SK-N-SH (cell line): ENCODE measurements at regions not wholly inside any gene's neighbourhood (a gene's known extent, or its start where the extent isn't known, plus 50 kb on each side); places are given as distances from the start of the nearest gene placed in this dataset.

ENCODE experiments used
- CTCF ChIA-PET: fragments of 300-600, 350-600 bp; formaldehyde crosslinking; extraction: SDS; loops from one replicate; lab custom pipeline; 2021; lab: Yijun Ruan, JAX
- POLR2A ChIA-PET: fragments of 350-600 bp; sonication (Branson Sonifier 250); formaldehyde crosslinking; extraction: SDS; loops from one replicate; lab custom pipeline; 2020; ENCODE audit warnings: antibody characterized with exemption, inconsistent platforms; lab: Yijun Ruan, JAX
- DNase-seq: peaks from one replicate; pipeline ENCODE4 v3.0.0; 2012
- H2AFZ ChIP-seq: fragments of 200-600 bp; sonication (generic); 2 replicates; pipeline ENCODE4 v1.8.1; 2016; ENCODE audit warnings: antibody characterized with exemption, mild to moderate bottlenecking, low read depth
- H3F3A ChIP-seq: fragments of 200-600 bp; sonication (generic); replicated peaks from 2 replicates; pipeline ENCODE3; 2016; ENCODE audit warnings: antibody characterized with exemption, mild to moderate bottlenecking; ENCODE audit not compliant: insufficient read depth
- H3K27ac ChIP-seq, 2 experiments: fragments of 200-500 bp in 1 of 2; fragments of 200-600 bp in 1 of 2; sonication (Bioruptor generic) in 1 of 2; sonication (generic), shearing (Covaris generic) in 1 of 2; 2 replicates each; pipeline versions ENCODE4 v1.5.1 to v1.6.1; 2014 to 2016; ENCODE audit warnings: low read depth in 2 of 2, inconsistent platforms in 1 of 2, low read length in 1 of 2, mild to moderate bottlenecking in 1 of 2, mixed read lengths in 1 of 2
- H3K27me3 ChIP-seq: fragments of 200-600 bp; sonication (generic), shearing (Covaris generic); 2 replicates; pipeline ENCODE4 v1.6.1; 2016; ENCODE audit warnings: mixed run types; ENCODE audit not compliant: insufficient read depth
- H3K36me3 ChIP-seq, 2 experiments: fragments of 200-500 bp in 1 of 2; fragments of 200-600 bp in 1 of 2; sonication (Bioruptor generic) in 1 of 2; sonication (generic) in 1 of 2; replicated peaks in 1 of 2; 2 replicates each; pipeline versions ENCODE3 to v1.5.1; 2014 to 2016; ENCODE audit warnings: low read length in 1 of 2, mild to moderate bottlenecking in 1 of 2; ENCODE audit not compliant: insufficient read depth in 2 of 2, control insufficient read depth in 1 of 2
- H3K4me1 ChIP-seq, 2 experiments: fragments of 200-500 bp in 1 of 2; fragments of 200-600 bp in 1 of 2; sonication (Bioruptor generic) in 1 of 2; sonication (generic), shearing (Covaris generic) in 1 of 2; 2 replicates each; pipeline versions ENCODE4 v1.5.1 to v1.6.1; 2014 to 2016; ENCODE audit warnings: low read depth in 1 of 2, low read length in 1 of 2, mixed run types in 1 of 2; ENCODE audit not compliant: insufficient read depth in 2 of 2, control insufficient read depth in 1 of 2
- H3K4me2 ChIP-seq: fragments of 200-600 bp; sonication (generic), shearing (Covaris generic); 2 replicates; pipeline ENCODE4 v1.6.1; 2017; ENCODE audit warnings: mixed run types
- H3K4me3 ChIP-seq, 2 experiments: fragments of 200-500 bp in 1 of 2; fragments of 200-600 bp in 1 of 2; sonication (Bioruptor generic) in 1 of 2; sonication (generic), shearing (Covaris generic) in 1 of 2; 2 replicates each; pipeline versions ENCODE4 v1.5.1 to v1.8.1; 2014 to 2016; ENCODE audit warnings: low read depth in 2 of 2, inconsistent platforms in 1 of 2, low read length in 1 of 2, mild to moderate bottlenecking in 1 of 2, mixed read lengths in 1 of 2, moderate library complexity in 1 of 2
- H3K79me2 ChIP-seq: fragments of 200-600 bp; sonication (generic); 2 replicates; pipeline ENCODE4 v1.8.1; 2017; ENCODE audit warnings: mild to moderate bottlenecking; ENCODE audit not compliant: insufficient read depth
- H3K9ac ChIP-seq: fragments of 200-600 bp; sonication (generic); 2 replicates; pipeline ENCODE4 v1.6.1; 2017; ENCODE audit warnings: mixed run types
- H3K9me2 ChIP-seq: fragments of 200-600 bp; sonication (generic); 2 replicates; pipeline ENCODE4 v1.6.1; 2017; ENCODE audit warnings: mixed run types
- H3K9me3 ChIP-seq: fragments of 200-600 bp; sonication (generic); 2 replicates; pipeline ENCODE4 v1.6.1; 2017; ENCODE audit warnings: mixed run types, mild to moderate bottlenecking, moderate library complexity
- H4K20me1 ChIP-seq: fragments of 200-600 bp; sonication (generic); 2 replicates; pipeline ENCODE4 v1.6.1; 2017; ENCODE audit warnings: mild to moderate bottlenecking, mixed run types; ENCODE audit not compliant: insufficient read depth
- CHD2 ChIP-seq: fragments of 150-350 bp; IDR thresholded peaks from 2 replicates; pipeline ENCODE4 v1.6.1; 2018; ENCODE audit warnings: low read length; ENCODE audit not compliant: partially characterized antibody
- ELF1 ChIP-seq: IDR thresholded peaks from 2 replicates; pipeline ENCODE4 v1.4.0; 2012
- EP300 ChIP-seq, 2 experiments: IDR thresholded peaks; 2 replicates each; pipeline versions ENCODE4 v1.4.0 to v1.6.1; 2012; ENCODE audit warnings: borderline replicate concordance in 1 of 2, low read depth in 1 of 2, low read length in 1 of 2
- FOSL2 ChIP-seq: IDR thresholded peaks from 2 replicates; pipeline ENCODE4 v1.4.0; 2012; ENCODE audit warnings: low read depth, mild to moderate bottlenecking, moderate library complexity, borderline replicate concordance
- FOXM1 ChIP-seq: IDR thresholded peaks from 2 replicates; pipeline ENCODE4 v1.4.0; 2012; ENCODE audit warnings: low read depth, mild to moderate bottlenecking
- GABPA ChIP-seq: IDR thresholded peaks from 2 replicates; pipeline ENCODE4 v1.4.0; 2012; ENCODE audit warnings: low read depth, mild to moderate bottlenecking
- JUND ChIP-seq: IDR thresholded peaks from 2 replicates; pipeline ENCODE4 v1.4.0; 2012
- NFIC ChIP-seq: IDR thresholded peaks from 2 replicates; pipeline ENCODE4 v1.4.0; 2012; ENCODE audit warnings: borderline replicate concordance
- NRF1 ChIP-seq: IDR thresholded peaks from 2 replicates; pipeline ENCODE4 v1.6.1; 2012; ENCODE audit warnings: low read depth, mild to moderate bottlenecking, low read length
- PBX3 ChIP-seq: IDR thresholded peaks from 2 replicates; pipeline ENCODE4; 2012
- REST ChIP-seq: IDR thresholded peaks from 2 replicates; pipeline ENCODE4 v1.6.1; 2012; ENCODE audit warnings: mild to moderate bottlenecking, low read depth, low read length, moderate library complexity
- SMC3 ChIP-seq: IDR thresholded peaks from 2 replicates; pipeline ENCODE4 v1.6.1; 2012; ENCODE audit warnings: low read depth, low read length, improper control_type of control experiment
- TAF1 ChIP-seq: IDR thresholded peaks from 2 replicates; pipeline ENCODE4 v1.6.1; 2012; ENCODE audit warnings: low read depth, mild to moderate bottlenecking, low read length, moderate library complexity, borderline replicate concordance
- USF1 ChIP-seq: IDR thresholded peaks from 2 replicates; pipeline ENCODE4 v1.4.0; 2012; ENCODE audit warnings: low read depth, borderline replicate concordance
- USF2 ChIP-seq: fragments of 150-350 bp; IDR thresholded peaks from 2 replicates; pipeline ENCODE4 v1.6.1; 2017; ENCODE audit warnings: antibody characterized with exemption, low read length, low read depth, borderline replicate concordance
- ZBTB33 ChIP-seq: IDR thresholded peaks from 2 replicates; pipeline ENCODE4 v1.4.0; 2012; ENCODE audit warnings: low read depth, borderline replicate concordance
- WGBS: methylation state at CpG from one replicate; pipeline ENCODE4 v1.1.6; 2017; ENCODE audit warnings: low lambda C conversion rate; 5-methylcytosine and 5-hydroxymethylcytosine counted together

- no peak overlapping the region for H3K27ac ChIP-seq
- DNase-seq: no peak
- no peaks in the 10 kb centered on the region; the same call in 1 of the 2 replicates for H3K79me2 ChIP-seq
- no peaks in the 10 kb centered on the region for H3K27me3 ChIP-seq
- H3K4me1 ChIP-seq: no peaks in the 10 kb centered on the region
- H3K9me3 ChIP-seq: no peaks in the 10 kb centered on the region
- no peaks in the 10 kb centered on the region for H4K20me1 ChIP-seq
- H2AFZ ChIP-seq: no peak overlapping the region
- H3F3A ChIP-seq: no peaks in the 10 kb centered on the region
- no peak overlapping the region for H3K4me2 ChIP-seq
- H3K4me3 ChIP-seq: no peak overlapping the region
- WGBS: 83% methylated on average over 1 of the region's 1 CpG
- H3K9ac ChIP-seq: no peak overlapping the region
- POLR2A ChIA-PET: no interaction called here
- H3K9me2 ChIP-seq: no peaks in the 10 kb centered on the region
- TF ChIP-seq FOSL2: no peak
- no peak for TF ChIP-seq ZBTB33
- TF ChIP-seq PBX3: no peak
- TF ChIP-seq NRF1: no peak
- CTCF ChIA-PET: interaction anchor here (0.8 kb wide), 1 partner anchor 12 kb away, joined by 3 read pairs; no protein-coding TSS in a partner anchor
- H3K36me3 ChIP-seq: peaks cover 7 to 11% of the 10 kb centered on the region in 2 experiments
Measured at GRCh38 chr4:125444166-125444565, 129.4 kb downstream of the FAT4 start.

- Histone ChIP-seq H4K20me1 (no peaks in the 10 kb centered on the region), H3K79me2 (no peaks in the 10 kb centered on the region; the same call in 1 of the 2 replicates), H3K36me3 (peaks cover 7 to 21% of the 10 kb centered on the region in 2 experiments), H3K4me3 (no peak overlapping the region), H3K9me3 (no peaks in the 10 kb centered on the region), H3K4me2 (no peak overlapping the region), H3K27ac (no peak overlapping the region), H3F3A (no peaks in the 10 kb centered on the region), H3K9me2 (no peaks in the 10 kb centered on the region), H3K27me3 (no peaks in the 10 kb centered on the region), H2AFZ (no peak overlapping the region), H3K9ac (no peak overlapping the region), H3K4me1 (no peaks in the 10 kb centered on the region)
- POLR2A ChIA-PET: no interaction called here
- WGBS: 100% methylated on average over 1 of the region's 1 CpG
- CTCF ChIA-PET: no interaction called here
- DNase-seq: no peak
- no peak for TF ChIP-seq CHD2
- no peak for TF ChIP-seq NRF1
- TF ChIP-seq REST: no peak
- no peak for TF ChIP-seq PBX3
- no peak for TF ChIP-seq TAF1
- TF ChIP-seq FOXM1: no peak
- no peak for TF ChIP-seq NFIC
- no peak for TF ChIP-seq USF1
- TF ChIP-seq USF2: no peak
- TF ChIP-seq JUND: no peak
- TF ChIP-seq EP300 (IDR thresholded peaks at IDR 0.05; ENCODE audit: borderline replicate concordance in 1 of 2, low read depth in 1 of 2, low read length in 1 of 2): no peak
- TF ChIP-seq GABPA: no peak
- TF ChIP-seq SMC3: no peak
- TF ChIP-seq ELF1: no peak
Measured at GRCh38 chr4:125445525-125445924, 130.8 kb downstream of the FAT4 start.
